GM19463 (cell line): ENCODE measurements at regions not wholly inside any gene's neighbourhood (a gene's known extent, or its start where the extent isn't known, plus 50 kb on each side); places are given as distances from the start of the nearest gene placed in this dataset.
"Not testable (repeated sequence)": the region's sequence is repeated elsewhere in the genome, so short reads cannot be mapped to it uniquely, and the experiment has no call there.

Experiments used
- ATAC-seq: cut with Tn5 transposase; IDR thresholded peaks from one replicate; pipeline ENCODE4 v1.9.1; 2021; ENCODE audit warnings: mild to moderate bottlenecking, moderate library complexity; ENCODE audit not compliant: unreplicated experiment

- ATAC-seq, result no peak
These were observed 329.0 kb upstream of the CCNG1 start for GRCh38 chr5:163108351-163108750.

- no peak for ATAC-seq
These were observed 322.4 kb upstream of the CCNG1 start for GRCh38 chr5:163115011-163115410.

- ATAC-seq, result not testable (repeated sequence)
These were observed 320.8 kb upstream of the CCNG1 start for GRCh38 chr5:163116618-163117017.

GRCh38 chr5:163134061-163134460 is 303.3 kb upstream of the CCNG1 start:
- ATAC-seq, result no peak

GRCh38 chr5:163135849-163136248 is 301.5 kb upstream of the CCNG1 start:
- no peak for ATAC-seq

GRCh38 chr5:163161512-163161911 is 275.9 kb upstream of the CCNG1 start:
- no peak for ATAC-seq

- no peak for ATAC-seq
These were observed 274.8 kb upstream of the CCNG1 start for GRCh38 chr5:163162645-163163044.

GRCh38 chr5:163163858-163164257 is 273.5 kb upstream of the CCNG1 start:
- ATAC-seq, result peak; percentile 61

- no peak for ATAC-seq
These were observed 272.1 kb upstream of the CCNG1 start for GRCh38 chr5:163165277-163165676.

GRCh38 chr5:163170161-163170560 is 267.2 kb upstream of the CCNG1 start:
- ATAC-seq, result not testable (repeated sequence)

- ATAC-seq, result no peak
These were observed 264.7 kb upstream of the CCNG1 start for GRCh38 chr5:163172540-163173338.

GRCh38 chr5:163177971-163178370 is 259.4 kb upstream of the CCNG1 start:
- no peak for ATAC-seq

- ATAC-seq, result no peak
These were observed 252.1 kb upstream of the CCNG1 start for GRCh38 chr5:163185315-163185714.

GRCh38 chr5:163189023-163189553 is 248.3 kb upstream of the CCNG1 start:
- ATAC-seq, result peak; percentile 41

GRCh38 chr5:163190283-163190682 is 247.1 kb upstream of the CCNG1 start:
- ATAC-seq, result peak; percentile 75

- peak; percentile 34 for ATAC-seq
These were observed 246.6 kb upstream of the CCNG1 start for GRCh38 chr5:163190784-163191183.

- no peak for ATAC-seq
These were observed 243.5 kb upstream of the CCNG1 start for GRCh38 chr5:163193886-163194285.

- no peak for ATAC-seq
These were observed 231.8 kb upstream of the CCNG1 start for GRCh38 chr5:163205645-163206044.

GRCh38 chr5:163221581-163221980 is 215.8 kb upstream of the CCNG1 start:
- ATAC-seq, result no peak

- ATAC-seq, result no peak
These were observed 214.4 kb upstream of the CCNG1 start for GRCh38 chr5:163222982-163223381.

- ATAC-seq, result no peak
These were observed 192.9 kb upstream of the CCNG1 start for GRCh38 chr5:163244445-163244987.

- no peak for ATAC-seq
These were observed 191.8 kb upstream of the CCNG1 start for GRCh38 chr5:163245584-163245983.
